ENCODE measurements at regions not wholly inside any gene's neighbourhood (a gene's known extent, or its start where the extent isn't known, plus 50 kb on each side); places are given as distances from the start of the nearest gene placed in this dataset.
"Not testable (repeated sequence)": the region's sequence is repeated elsewhere in the genome, so short reads cannot be mapped to it uniquely, and the experiment has no call there.

DNA sequence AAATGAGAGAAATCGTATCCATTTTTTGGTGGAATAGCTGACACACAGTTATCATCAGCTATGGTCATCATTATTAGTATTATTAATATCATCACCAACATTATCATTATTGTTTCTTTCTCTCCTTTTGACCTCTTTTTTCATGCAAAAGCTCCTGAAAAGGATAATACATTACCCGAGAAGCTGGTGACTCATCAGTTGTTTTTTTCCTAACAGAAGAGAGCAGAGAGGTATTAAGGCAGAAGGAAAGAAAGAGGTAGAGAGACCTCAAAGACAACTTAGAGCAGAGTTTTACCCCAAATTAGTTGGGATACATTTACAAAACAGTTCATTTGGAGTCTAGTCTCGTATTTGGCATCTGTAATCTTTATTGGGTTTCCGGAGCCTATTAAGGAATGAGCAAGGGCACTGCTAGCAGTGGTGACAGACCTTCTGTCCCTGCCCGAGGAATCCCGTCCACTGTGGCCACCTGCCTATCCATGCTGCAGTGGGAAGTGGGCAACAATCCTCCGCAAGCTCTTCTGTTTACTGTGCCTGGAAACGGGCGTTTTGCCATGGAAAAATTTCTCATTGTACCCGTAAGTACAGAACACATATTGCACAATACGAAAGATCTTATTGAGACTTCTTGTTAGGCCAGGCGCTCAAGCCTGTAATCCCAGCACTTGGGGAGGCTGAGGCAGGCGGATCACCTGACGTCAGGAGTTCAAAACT is 170.0 kb upstream of the MKLN1 start:
- no peak for DNase-seq

DNA sequence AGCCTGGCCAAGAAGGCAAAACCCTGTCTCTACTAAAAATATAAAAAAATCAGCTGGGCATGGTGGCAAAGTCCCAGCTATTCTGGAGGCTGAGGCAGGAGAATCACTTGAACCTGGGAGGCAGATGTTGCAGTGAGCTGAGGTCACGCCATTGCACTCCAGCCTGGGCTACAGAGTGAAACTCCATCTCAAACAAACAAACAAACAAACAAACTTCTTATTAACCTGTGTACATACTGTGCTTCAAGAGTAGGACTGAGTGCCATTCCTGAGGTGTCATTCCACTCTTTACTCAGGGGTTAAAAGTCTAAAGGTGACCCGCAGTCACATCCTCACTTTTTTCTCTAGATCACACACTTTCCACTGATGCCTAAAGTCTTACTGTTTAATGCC is 169.4 kb upstream of the MKLN1 start:
- DNase-seq = not testable (repeated sequence)

DNA sequence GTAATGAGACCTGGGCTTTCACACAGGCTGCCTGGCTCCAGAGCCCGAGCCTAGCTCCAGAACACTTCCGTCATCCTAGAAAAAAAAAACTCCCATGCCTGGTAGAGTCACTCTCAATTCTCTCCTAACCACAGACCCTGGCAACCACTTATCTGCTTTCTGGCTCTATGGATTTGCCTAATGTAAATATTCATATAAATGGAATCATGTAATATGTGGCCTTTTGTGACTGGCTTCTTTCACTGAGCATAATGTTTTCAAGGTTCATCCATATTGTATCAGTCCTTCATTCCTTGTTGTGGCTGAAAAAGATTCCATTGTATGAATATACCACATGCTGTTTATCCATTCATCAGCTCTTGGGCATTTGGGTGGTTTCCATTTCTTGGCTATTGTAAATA is 167.7 kb upstream of the MKLN1 start:
- DNase-seq = no peak

DNA sequence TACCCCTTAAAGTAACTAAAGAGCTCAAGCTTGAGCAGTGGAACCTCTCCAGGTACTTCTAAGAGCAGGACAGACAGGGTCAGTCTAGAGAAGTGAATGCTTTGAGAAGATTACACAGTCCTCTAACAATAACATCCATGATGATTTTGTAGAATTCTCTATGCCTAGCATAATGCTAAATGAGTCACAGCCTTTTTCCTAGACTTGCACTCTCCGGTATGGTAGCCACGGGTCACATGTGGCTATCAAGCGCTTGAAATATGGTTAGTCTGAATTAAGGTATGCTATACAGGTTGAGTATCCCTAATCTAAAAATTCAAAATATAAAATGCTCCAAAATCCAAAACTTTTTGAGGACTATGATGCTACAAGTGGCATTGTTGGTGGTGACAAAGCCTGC is 166.6 kb upstream of the MKLN1 start:
- DNase-seq = no peak

DNA sequence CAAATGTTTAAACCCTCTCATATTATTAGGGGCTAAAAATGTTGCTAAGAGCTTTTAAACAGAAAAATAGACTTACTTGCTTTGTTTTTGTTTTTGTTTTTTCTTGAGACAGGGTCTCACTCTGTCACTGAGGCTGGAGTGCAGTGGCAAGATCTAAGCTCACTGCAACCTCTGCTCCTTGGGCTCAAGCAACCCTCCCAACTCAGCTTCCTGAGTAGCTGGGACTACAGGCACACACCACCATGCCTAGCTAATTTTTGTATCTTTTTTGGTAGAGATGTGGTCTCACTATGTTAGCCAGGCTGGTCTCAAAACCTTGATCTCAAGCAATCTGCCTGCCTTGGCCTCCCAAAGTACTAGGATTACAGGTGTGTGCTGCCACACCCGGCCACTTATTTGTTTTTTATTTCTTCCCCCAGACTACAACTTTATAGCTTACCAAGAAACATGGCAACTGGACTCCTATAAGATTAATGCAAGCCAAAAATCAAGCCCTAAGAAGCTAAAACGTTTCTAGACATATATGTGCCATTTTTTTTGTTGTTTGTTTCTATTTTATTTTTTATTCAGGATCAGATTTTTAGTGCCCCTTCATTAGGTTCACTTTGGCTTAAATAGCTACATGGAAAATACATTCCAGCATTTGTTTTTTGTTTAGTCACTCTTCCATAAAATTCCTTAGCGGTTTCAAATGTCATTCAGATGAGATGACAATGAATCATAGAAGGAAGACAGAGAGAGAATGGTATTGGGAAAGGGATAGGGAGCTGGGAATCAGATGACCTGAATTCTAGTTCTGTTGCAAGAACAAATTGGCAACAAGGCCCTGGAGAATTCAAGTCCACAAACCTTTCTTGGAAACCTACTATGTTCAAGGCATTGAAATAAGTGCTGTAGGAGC is 163.4 kb upstream of the MKLN1 start:
- DNase-seq = peak; percentile 3

DNA sequence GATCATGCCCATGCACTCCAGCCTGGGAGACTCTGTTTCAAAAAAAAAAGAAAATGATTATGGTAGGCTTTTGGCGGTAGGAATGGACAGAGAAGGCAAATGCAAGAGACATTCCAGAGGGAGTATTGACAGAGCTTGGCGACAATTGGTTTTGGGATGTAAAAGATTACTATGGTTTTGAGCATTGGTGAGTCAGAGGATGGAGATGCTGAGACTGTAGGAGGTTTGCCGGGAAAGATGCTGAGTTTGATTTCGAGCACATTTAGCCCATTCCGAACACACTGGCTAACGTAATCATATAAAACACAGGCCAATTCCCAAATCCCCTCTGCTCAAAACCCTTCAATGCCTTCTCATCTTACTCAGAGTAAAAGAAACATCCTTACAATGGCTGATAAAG is 161.6 kb upstream of the MKLN1 start:
- no peak for DNase-seq

DNA sequence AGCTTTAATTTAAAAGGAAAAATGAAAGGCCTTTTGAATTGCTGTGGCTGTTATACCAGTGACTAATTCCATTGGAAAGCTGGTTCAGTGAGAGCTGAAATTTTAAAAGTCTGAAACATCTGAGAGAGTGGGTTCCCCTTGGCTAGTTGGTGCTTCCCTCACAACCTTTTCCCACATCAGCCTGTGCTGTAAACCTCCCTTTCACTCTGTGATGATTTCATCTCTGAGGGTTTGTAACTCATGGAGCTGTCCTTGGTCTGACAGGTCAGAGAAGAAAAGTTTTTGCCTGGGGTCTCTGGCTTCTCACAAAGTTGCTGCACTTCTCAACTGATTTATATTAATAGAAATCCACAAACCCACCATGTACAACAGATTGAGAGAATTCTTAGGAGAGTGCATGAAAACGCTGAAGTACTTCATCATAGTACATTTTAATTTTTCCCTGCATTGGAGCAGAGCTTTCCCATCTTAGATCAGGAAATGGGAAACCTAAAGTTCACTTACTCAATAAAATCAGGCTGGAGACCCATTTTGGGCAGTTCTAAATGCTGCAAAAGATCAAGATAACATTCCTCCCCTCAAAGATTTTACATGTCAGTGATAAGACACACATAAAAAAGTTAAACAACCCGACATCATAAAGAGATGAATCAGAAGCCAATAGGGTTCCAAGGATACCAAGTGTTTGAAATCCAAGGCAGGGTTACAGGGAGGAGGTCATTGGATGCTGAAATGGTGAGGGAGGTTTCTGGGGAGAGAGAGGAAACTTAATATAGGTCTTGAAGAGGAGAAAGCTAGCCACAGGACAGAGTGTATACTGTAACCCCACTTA is 157.0 kb upstream of the MKLN1 start:
- no peak for DNase-seq

DNA sequence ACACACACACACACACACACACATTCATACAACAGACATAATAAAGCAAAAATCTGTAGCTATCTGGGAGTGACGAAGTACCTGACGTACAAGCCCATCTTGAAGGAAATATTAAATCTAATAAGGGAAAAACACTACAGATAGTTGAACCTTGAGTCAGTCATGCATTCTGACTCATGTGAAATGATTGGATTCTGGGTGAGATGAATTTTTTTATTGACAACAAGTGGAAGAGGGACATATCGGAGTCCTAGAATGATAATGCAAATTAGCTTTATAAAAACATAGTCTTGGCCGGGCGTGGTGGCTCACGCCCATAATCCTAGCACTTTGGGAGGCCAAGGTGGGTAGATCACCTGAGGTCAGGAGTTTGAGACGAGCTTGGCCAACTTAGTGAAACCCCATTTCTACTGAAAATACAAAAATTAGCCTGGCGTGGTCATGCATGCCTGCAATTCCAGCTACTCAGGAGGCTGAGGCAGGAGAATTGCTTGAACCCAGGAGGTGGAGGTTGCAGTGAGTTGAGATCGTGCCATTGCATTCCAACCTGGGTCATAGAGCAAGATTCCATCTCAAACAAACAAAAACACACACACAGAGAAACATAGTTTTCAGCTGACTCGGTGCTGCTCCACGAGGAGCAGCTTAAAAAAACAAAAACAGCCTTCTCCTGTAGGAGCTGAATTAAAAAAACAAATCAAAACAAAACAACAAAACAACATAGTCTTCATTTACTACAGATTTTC is 154.4 kb upstream of the MKLN1 start:
- no peak for DNase-seq

DNA sequence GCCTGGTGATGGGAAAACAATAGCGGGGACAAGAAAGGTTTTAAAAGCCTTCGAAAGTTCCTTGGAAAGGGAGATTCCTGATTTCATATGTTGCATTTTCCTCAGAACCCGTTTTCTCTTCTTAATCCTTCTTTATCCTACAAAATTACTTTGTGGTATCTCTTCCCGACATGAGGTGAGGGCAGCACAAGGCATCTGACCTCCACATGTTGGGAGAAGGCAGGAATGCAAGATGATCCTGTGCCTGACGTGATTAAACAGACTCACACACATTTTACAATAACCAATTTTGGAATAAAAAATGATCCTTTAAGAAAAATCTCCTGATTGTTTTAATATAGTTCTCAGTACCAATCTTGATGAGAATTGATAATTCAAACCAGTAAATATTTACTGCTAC is 153.3 kb upstream of the MKLN1 start:
- no peak for DNase-seq

DNA sequence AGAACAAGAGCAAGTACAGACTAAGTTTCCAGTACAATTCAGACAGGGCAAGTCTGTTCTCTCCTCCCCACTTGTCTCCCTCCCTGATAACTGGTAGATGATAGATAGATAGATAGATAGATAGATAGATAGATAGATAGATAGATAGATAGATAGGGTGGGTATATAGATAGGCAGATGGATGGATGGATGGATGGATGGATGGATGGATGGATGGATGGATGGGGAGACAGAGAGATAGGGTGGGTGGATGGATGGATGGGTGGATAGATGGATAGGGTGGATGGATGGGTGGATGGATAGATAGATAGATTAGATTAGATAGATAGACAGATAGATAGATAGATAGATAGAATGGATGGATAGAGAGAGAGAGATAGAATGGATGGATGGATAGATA is 152.8 kb upstream of the MKLN1 start:
- no peak for DNase-seq

DNA sequence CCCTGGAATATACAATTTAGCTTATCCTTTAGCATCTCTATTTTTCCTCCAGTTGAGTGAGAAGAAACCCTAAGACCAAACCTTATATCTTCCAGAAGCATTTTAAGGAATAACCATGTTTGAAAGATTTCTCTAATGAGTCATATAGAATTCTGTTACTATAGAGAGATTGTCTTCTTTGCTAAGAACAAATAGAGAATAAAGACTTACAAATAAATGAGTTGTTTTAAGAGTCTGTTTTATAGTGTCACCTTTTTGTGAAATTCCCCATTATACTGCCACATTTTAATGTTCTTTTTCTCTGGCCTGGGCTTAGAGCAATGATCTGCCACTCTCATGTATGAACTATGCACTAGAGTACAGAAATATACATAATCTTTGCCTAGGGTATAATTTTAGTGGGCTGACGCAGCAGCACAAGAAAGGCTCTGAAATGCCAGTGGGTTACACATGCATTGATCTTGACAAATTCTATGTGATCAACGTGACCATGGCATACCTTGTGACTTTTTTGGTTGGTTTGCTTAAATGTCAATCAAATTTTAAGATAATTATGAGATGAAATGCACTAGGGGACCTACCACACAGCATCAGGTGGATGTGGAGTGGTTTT is 145.1 kb upstream of the MKLN1 start:
- DNase-seq = no peak

DNA sequence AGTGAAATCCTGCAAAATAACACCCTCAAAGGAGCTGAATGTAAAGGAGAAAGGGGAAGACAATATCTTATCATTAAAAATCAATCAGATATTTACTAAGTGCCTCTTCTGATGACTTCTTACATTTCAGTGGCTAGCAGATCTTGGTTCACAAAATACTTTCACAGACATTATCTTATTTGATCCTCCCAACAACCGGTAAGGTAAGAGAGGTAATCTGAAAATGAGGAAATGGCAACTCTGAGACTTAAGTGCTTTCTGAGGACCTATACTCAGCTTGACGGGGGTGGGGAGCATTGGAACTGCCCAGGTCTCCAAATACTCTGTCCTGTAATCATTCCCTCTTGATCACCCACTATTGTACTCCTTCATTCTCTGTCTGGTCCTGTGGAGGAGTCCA is 144.6 kb upstream of the MKLN1 start:
- DNase-seq = no peak

DNA sequence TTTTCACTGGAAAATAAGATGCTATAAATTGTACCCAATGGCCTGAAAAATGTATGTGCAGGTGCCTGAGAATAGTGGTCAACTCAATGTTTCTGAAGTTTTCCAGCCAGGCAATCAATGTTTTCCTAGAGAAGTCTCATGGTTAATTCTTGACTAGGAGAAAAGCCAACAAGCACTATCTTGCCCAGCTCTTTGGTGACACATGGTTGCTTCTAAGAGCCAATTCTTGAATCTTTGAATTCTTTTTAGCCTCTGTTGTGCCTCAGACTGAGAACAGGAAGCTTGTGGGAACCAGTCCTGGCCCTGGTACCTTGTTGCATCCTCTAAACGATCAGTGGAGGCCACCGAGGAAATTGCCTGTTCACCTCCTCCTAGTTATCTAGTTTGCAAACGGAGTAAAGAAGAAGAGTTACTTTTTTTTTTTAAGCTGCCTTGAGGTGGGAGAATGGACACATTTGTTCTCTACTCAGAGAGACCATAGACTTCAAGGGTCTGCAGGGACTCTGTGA is 144.0 kb upstream of the MKLN1 start:
- no peak for DNase-seq

DNA sequence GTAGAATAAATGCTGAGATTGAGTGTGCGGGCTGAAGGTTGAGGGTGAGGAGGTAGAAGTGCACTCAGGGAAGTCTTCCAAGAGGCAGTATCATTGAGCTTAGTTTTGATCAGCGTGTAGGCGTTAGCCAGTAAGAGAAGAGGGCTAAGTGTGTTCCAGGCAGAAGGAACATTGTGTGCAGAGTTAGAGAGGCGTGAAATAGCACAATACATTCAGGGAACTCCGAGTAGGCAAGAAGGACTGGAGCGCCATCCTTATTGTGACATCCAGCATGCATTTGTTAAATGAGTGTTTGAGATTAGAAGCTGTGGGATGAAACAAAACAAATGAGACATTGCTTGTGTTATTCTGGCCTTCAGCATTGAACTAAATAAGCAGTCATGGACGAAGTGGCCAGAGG is 140.9 kb upstream of the MKLN1 start:
- DNase-seq = no peak

DNA sequence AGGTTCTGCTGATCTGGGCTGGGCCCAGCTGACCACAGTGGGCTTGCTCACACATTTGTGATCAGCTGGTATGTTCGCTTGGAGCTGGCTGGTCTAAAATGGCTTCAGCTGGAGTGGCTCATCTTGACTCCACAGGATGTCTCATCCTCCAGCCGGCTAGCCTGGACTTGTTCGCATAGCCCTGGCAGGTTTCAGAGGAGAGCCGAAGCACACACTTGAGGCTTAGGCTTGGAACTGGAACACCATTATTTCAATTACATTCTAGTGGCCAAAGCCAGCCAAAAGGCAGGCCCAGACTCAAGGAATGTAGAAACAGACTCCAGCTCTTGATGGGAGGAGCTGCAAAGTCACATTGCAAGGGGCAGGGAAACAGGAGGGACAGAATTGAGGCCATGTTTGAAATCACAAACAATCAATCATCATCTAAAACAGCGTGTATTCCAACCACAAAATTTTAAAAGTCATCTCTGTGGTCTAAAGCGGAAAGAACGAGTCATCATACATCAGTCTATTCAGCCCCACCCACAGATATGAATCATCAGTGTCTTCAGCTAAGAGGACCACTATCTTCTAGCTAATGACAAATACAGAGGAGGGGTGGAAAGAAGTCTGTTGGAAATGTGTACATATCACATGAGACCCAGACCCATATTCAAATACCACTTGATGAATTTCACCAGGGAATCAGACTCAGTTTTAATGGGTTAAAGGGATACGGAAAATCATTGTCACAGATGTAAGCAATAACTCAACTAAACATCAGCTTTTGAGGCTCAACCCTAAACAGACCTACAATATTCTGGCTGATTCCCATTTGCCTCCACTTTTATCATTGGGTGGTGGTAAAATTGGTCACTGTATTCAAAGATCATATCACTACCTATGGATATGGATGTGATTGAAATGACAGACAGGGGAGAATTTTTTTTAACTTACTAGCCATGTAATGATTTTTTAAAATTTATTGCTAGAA is 139.0 kb upstream of the MKLN1 start:
- peak; percentile 98 for DNase-seq

DNA sequence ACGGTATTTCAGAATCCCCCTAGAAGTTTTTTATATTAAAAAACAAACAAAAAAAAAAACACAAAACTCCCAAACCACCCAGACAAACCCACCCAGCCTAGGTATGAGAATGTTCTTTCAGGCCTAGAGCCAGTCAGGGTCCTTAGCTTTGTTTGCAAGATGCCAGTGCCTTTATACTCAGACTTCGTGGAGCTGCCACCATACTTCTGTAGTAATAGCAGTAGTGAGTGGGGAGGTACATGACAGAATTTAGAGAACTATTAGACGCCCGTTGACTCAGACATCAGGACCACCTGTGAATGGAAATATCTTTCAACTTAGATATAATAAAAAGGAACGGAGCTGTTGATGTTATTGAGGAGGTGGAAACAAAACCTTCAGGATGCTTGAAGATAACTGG is 138.2 kb upstream of the MKLN1 start:
- DNase-seq = no peak

DNA sequence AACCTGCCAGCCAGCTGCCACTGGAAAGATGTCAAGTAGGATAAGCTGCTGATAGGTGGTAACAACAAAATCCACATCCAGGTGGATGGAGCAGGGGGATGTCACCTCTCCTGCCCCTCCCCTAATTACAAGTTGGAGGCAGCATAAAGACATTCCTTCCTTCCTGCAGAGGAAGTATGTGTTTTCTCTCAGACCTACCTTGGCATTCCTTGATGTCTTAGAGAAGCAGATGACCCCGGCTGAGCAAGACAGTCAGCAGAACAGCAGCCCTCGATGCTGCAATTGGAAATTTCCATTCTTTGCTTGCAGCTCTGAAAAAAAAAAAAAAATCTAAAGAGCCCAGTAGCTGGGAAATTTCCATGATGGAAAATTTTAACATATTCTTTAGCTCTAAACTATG is 137.5 kb upstream of the MKLN1 start:
- DNase-seq = no peak

DNA sequence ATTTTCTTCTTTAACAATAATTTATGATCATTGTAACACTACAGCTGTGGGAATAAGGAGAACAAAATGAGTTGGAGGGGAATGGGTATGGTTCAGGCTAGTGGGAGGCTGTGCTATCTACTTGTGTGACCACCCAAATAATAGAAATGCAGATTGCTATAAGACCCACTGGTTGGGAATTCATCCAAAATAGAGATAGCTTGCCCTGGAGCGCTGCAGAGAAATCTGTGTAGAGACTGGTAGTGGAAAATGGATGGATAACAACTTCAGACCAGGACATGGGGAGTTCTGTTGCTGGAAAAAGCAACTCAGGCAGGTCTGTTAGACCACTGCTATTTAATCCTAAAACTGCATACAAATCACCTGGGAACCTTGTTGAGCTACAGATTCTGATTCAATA is 137.1 kb upstream of the MKLN1 start:
- DNase-seq = no peak

DNA sequence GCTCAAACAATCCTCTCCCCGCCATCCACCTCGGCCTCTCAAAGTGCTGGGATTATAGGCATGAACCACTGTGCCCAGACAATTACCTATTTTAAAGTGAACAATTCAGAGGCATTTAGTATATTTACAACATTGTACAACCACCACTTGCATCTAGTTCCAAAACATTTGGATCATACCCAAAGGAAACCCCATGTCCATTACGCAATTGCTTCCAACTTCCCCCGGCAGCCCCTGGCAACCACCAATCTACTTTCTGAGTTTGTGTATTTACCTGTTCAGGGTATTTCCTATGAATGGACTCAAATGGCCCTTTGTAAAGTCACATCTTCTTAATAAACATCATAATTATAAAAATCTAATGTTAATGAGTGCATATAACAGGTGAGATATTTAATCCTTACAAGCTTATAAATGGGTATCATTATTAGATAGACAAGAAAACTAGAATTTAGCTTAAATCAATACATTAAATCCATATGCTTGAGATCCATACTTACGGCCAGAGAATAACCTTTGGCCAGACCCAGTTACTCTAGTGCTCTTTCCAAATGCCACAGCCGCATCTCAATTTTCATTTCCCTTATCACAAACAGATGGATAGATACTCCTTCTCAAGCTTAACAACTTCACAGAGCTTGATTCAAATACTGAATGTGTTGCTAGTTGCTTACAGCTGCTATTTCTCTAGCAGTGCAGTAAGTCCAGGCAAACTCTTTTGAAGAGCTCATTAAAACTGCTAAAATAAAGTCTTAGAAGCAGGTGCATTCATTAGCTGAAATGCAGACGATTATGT is 133.4 kb upstream of the MKLN1 start:
- DNase-seq = peak; percentile 41

DNA sequence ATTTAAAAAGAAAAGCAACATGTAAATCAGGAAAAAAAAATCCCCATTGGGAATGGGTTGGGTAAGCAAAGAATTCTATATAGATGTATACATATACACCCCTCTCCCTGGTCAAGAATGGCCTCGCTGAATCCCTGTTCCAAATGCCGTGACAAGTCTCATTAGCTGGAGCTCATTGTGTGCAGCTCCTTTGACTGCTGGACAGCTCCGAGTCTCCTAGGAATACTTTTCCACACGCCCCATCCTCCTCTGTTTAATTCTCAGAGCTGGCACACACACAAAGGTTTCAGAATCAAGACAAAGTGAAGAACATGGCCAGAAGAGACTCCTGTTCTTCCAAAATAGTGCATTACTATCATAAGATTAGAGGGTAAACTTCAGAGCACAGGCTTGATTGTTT is 130.9 kb upstream of the MKLN1 start:
- no peak for DNase-seq

Data from inflammatory macrophage treated with lipopolysaccharide for 4 hours (primary cell).